ENCODE measurements at regions not wholly inside any gene's neighbourhood (a gene's known extent, or its start where the extent isn't known, plus 50 kb on each side); places are given as distances from the start of the nearest gene placed in this dataset.

DNA sequence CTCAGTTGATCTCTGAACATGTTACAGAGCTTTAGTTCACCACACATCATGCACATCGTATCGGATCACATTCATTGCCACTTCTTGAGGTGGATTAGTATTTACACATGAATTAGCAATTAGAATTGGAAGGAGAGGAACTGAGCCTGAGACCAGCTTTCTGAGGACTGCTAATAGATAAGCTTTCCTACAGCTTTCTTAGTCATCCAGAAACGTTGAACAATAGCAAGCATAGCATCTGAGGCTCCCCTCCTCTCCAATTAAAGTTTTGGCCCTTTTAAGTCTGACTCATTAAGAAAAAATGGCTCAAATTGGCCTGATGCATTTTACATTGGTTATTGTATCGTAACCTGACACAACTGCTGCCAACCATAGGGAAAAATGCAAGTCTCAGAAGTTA lies 1130.4 kb downstream of the CDH8 start:
- no peak for FAIRE-seq
- Histone ChIP-seq H3K27me3 (ENCODE audit: control insufficient read depth, insufficient read depth, low read length) (no peaks in the 10 kb centered on the region), H3K9me3 (ENCODE audit: control insufficient read depth in 2 of 3, insufficient read depth in 1 of 3, low read length in 3 of 3) (no peaks in the 10 kb centered on the region), H3K4me3 (ENCODE audit: low read length in 3 of 3) (no peak overlapping the region), H3K9ac (ENCODE audit: low read length in 3 of 3) (no peak overlapping the region), H3K27ac (ENCODE audit: low read depth in 2 of 2, low read length in 2 of 2) (no peak overlapping the region), H3K4me1 (ENCODE audit: control insufficient read depth in 2 of 3, insufficient read depth in 2 of 3, low read depth in 1 of 3, low read length in 3 of 3) (no peaks in the 10 kb centered on the region), H3K36me3 (ENCODE audit: control insufficient read depth in 2 of 3, insufficient read depth in 3 of 3, low read length in 3 of 3) (no peaks in the 10 kb centered on the region)
- intact Hi-C loops (cut with DNase I) = no loop called here
- no peak for DNase-seq
- TF ChIP-seq CTCF (IDR thresholded peaks at IDR 0.05; ENCODE audit: borderline replicate concordance, extremely low read depth, insufficient read depth) = no peak

GRCh38 chr16:60902114-60902513 lies 1134.1 kb downstream of the CDH8 start:
- TF ChIP-seq CTCF (IDR thresholded peaks at IDR 0.05; ENCODE audit: borderline replicate concordance, extremely low read depth, insufficient read depth) = no peak
- H3K27me3 ChIP-seq (ENCODE audit: control insufficient read depth, insufficient read depth, low read length) = no peaks in the 10 kb centered on the region
- H3K9ac ChIP-seq (ENCODE audit: low read length in 3 of 3) = no peak overlapping the region
- FAIRE-seq (no peak), DNase-seq (no peak)
- H3K9me3 ChIP-seq (ENCODE audit: control insufficient read depth in 2 of 3, insufficient read depth in 1 of 3, low read length in 3 of 3) = no peaks in the 10 kb centered on the region
- H3K4me1 ChIP-seq (ENCODE audit: control insufficient read depth in 2 of 3, insufficient read depth in 2 of 3, low read depth in 1 of 3, low read length in 3 of 3) = no peaks in the 10 kb centered on the region
- intact Hi-C loops (cut with DNase I) = no loop called here
- no peak overlapping the region for H3K27ac ChIP-seq (ENCODE audit: low read depth in 2 of 2, low read length in 2 of 2)
- no peaks in the 10 kb centered on the region for H3K36me3 ChIP-seq (ENCODE audit: control insufficient read depth in 2 of 3, insufficient read depth in 3 of 3, low read length in 3 of 3)
- no peak overlapping the region for H3K4me3 ChIP-seq (ENCODE audit: low read length in 3 of 3)

GRCh38 chr16:60882816-60883215 lies 1153.4 kb downstream of the CDH8 start:
- H3K4me1 ChIP-seq (ENCODE audit: control insufficient read depth in 2 of 3, insufficient read depth in 2 of 3, low read depth in 1 of 3, low read length in 3 of 3) = no peaks in the 10 kb centered on the region
- FAIRE-seq = no peak
- intact Hi-C loops (cut with DNase I) = no loop called here
- no peak overlapping the region for H3K27ac ChIP-seq (ENCODE audit: low read depth in 2 of 2, low read length in 2 of 2)
- no peak for TF ChIP-seq CTCF (IDR thresholded peaks at IDR 0.05; ENCODE audit: borderline replicate concordance, extremely low read depth, insufficient read depth)
- DNase-seq = peak in 2 of 5 donors; percentile 63 to 76
- H3K27me3 ChIP-seq (ENCODE audit: control insufficient read depth, insufficient read depth, low read length) = no peaks in the 10 kb centered on the region
- H3K9ac ChIP-seq (ENCODE audit: low read length in 3 of 3) = no peak overlapping the region
- peaks cover 0 to 3% (median 0%) of the 10 kb centered on the region in 3 donors for H3K9me3 ChIP-seq (ENCODE audit: control insufficient read depth in 2 of 3, insufficient read depth in 1 of 3, low read length in 3 of 3)
- H3K4me3 ChIP-seq (ENCODE audit: low read length in 3 of 3) = no peak overlapping the region
- H3K36me3 ChIP-seq (ENCODE audit: control insufficient read depth in 2 of 3, insufficient read depth in 3 of 3, low read length in 3 of 3) = no peaks in the 10 kb centered on the region

- FAIRE-seq (no peak), DNase-seq (no peak)
- no peaks in the 10 kb centered on the region for H3K36me3 ChIP-seq (ENCODE audit: control insufficient read depth in 2 of 3, insufficient read depth in 3 of 3, low read length in 3 of 3)
- H3K4me3 ChIP-seq (ENCODE audit: low read length in 3 of 3) = no peak overlapping the region
- H3K27me3 ChIP-seq (ENCODE audit: control insufficient read depth, insufficient read depth, low read length) = no peaks in the 10 kb centered on the region
- intact Hi-C loops (cut with DNase I) = no loop called here
- no peak overlapping the region for H3K27ac ChIP-seq (ENCODE audit: low read depth in 2 of 2, low read length in 2 of 2)
- H3K9me3 ChIP-seq (ENCODE audit: control insufficient read depth in 2 of 3, insufficient read depth in 1 of 3, low read length in 3 of 3) = peaks cover 0 to 3% (median 0%) of the 10 kb centered on the region in 3 donors
- H3K9ac ChIP-seq (ENCODE audit: low read length in 3 of 3) = no peak overlapping the region
- H3K4me1 ChIP-seq (ENCODE audit: control insufficient read depth in 2 of 3, insufficient read depth in 2 of 3, low read depth in 1 of 3, low read length in 3 of 3) = no peaks in the 10 kb centered on the region
- no peak for TF ChIP-seq CTCF (IDR thresholded peaks at IDR 0.05; ENCODE audit: borderline replicate concordance, extremely low read depth, insufficient read depth)
These were observed 1183.6 kb downstream of the CDH8 start for GRCh38 chr16:60852635-60853034.

Measured in kidney (tissue), 13 donors.